Stimulated activated CD4-positive, alpha-beta T cell treated with anti-CD3 and anti-CD28 coated beads, Interleukin-2, amount 100 ng/mL, for 4 hours (primary cell): ENCODE measurements at regions not wholly inside any gene's neighbourhood (a gene's known extent, or its start where the extent isn't known, plus 50 kb on each side); places are given as distances from the start of the nearest gene placed in this dataset.
"Not testable (repeated sequence)": the region's sequence is repeated elsewhere in the genome, so short reads cannot be mapped to it uniquely, and the experiment has no call there.

Experiments used
- DNase-seq: peaks from one replicate; pipeline ENCODE4 v3.0.0-alpha.2; 2020; ENCODE audit warnings: low read depth

DNA sequence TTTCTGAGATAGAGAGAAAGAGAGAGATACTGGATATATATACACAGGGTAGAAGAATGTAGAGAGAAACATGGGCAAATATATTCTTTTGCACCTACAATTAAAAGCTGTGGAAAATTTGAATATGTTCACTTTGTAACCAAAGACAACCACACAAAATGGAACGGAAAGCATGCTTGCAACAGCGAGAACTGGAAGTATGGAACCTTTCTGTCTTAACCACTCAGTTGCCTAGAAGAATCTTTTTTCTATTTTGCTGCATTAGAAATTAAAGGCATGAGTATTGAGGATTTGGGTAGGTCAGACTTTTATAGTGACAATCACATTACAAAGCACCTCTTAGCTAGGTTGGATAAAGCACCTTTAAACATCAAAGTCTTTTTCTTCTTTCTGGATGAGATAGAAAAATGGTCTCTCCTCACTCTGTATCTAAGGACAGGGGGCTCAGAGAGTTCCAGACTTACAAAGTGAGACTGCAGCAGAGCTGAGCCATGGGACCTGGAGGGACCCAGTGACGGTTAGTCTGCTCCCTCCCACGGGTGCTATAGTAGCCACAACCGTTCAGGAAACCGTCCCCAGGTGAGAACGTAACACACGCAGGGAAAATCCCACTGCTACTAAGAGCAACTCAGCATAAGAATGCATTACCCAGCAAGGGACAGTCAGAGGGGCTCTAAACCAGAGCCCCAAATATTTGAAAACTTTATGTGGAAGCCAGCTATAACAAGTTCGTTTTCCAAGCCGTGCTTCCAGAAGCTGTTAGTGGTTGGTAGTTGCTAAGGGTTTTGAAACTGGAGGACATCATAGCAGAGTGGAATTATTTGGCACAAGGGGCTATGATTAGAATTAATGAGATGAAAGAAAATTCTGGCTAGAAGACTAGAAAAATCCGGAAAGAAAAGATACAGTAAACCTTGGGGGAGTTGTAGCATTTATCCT lies 97.1 kb downstream of the DAD1 start:
- peak; percentile 32 for DNase-seq

DNA sequence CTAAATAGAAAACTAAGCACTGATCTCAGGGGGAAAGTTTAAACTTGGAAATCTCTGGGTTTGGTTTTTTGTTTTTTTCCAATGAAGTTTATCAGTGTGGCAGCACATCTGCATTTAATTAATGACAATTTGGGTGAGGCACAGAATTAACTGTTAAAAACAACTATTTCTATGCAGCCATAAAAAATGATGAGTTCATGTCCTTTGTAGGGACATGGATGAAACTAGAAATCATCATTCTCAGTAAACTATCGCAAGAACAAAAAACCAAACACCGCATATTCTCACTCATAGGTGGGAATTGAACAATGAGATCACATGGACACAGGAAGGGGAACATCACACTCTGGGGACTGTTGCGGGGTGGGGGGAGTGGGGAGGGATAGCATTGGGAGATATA lies 98.0 kb downstream of the DAD1 start:
- not testable (repeated sequence) for DNase-seq

DNA sequence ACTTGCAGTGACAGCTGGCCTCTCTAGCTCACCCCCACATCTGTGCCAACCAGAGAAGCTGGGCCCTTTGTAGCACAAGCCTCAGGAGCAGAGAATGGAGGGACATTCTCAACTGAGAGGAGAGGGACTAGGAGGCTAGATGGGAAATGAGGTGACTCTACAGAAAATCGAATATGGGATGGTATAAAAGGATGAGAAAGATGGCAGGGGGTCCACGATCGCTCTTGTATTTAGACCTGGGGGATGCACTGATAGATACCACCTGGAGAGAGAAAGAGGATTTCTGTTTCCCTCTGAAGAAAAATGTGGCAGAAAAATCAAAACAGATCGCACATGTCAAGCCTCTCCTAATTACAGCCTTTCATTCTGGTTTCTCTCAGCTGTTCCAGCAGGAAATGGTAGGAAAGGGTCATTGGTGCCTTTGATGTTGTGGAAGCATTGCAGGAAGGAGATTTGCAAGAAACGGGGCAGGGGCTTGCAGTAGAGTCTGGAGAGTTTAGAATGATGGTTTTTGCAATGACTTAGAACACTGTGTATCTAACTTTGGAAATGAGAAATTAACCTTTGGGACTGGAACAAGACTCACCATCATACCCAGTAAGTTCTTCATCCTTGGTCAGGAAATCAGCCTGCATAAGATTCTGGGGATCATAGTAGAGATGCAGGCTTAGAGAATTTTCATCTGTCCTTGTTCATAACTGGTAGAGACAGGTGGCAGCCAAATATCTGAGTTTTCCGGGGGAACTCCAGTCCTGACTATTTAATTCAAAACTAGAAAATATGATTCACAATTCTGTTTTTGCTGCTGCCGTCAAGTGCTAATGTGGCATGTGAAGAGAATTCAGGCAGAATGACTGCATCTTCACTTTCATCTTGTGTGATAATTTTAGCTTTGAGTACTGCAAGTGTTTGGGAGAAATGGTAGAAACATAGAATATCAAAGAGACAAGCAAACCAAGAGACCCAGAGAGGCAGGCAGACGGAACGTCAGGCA lies 98.8 kb downstream of the DAD1 start:
- no peak for DNase-seq

DNA sequence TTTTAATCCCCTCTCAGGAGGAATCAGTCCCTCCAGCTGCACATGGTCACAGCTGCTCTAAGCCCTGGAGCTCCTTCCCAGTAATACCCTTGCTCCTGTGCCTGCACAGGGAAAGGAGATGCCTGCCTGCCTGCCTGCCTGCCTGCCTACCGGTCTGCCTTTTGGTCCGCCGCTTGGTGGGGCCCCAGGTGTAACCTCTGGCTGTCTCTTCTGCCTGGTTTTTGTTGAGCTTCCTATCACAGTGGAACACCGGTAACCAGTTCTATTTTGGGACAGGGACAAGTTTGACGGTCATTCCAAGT lies 99.8 kb downstream of the DAD1 start:
- DNase-seq, result no peak

DNA sequence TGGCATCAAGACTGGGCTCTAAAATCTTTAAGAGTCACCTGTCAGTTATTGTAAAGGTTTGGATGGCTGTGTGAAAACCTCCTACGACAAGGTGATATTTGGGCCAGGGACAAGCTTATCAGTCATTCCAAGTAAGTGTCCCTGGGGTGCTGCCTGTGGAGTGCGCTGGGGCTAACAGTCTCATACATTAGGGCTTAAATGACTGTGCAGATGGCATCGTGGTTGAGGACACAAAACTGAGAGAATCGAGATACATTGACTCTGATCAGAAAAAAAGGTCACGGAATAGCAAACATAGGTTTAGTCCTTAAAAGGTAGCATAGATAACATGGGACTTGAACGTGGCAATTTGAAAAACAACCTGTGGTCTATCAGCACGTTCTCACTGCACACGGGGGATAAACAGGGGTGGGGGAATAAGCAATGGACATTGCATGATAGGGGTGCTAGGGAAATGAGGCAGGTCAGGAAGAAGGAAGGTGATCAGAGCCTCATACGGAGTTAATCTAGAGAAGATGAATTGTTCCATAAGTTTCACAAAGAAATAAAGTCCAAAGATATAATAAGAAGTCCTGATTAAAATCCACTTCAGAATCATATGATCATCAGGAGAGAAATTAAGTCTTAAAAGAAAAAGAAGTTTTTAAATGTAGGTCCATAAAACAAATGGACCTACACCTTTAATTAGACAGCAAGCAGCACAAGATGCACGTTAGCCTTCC lies 100.3 kb downstream of the DAD1 start:
- no peak for DNase-seq

DNA sequence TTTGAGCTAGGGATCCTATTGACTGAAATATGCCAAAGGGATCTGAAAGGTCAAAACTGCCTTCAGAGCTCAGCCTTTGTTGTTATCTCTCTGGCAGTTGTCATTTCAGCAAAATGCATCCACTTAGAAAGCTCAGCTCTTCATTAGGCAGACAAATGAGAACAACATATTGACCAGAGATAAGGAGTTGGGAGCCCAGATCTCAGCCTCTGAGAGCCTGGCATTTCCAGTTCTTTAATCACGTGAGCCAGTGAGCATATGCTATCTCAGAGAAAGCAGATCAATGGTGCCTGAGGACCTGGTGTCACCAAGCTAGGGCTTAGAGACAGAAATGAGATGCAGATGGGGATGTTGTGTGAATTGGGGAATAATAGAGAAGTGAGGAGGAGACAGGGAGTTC lies 101.1 kb downstream of the DAD1 start:
- no peak for DNase-seq

DNA sequence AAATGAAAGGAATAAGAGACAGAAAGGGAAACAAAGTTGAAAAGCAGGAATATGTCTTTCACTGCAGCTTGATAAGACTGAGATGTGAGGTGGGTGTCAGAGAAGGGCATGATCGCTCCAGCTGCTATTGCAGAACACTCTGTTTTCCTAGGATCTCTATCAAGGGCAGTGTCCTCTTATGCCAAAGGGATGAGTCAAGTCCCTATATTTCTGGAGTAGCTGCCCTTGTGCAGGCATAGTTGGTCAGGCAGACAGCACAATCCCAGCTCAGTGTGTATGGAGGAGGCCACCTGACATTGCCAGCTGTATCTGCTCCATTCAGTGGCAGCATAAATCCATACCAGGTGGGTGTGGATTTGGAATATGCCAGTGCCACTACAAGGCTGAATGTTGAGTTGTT lies 101.6 kb downstream of the DAD1 start:
- no peak for DNase-seq

DNA sequence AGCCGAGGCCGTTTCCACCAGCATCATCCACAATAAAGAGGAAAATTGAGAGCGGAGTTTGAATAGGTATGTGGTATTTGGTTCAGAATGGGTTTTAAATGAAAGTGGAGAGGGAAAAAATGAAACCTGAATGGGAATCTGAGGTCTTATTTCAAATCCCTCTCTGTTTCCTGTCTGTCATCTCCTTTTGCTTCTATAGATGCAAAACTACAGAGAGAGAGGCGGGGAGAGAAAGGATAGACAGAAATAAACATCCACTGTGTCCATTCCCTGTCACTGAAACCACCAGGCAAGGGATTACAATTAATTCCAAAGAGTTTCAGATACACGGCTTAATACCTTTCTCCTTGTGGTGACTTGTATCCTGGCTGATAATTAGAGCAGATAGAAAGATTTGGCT lies 102.3 kb downstream of the DAD1 start:
- DNase-seq, result no peak

DNA sequence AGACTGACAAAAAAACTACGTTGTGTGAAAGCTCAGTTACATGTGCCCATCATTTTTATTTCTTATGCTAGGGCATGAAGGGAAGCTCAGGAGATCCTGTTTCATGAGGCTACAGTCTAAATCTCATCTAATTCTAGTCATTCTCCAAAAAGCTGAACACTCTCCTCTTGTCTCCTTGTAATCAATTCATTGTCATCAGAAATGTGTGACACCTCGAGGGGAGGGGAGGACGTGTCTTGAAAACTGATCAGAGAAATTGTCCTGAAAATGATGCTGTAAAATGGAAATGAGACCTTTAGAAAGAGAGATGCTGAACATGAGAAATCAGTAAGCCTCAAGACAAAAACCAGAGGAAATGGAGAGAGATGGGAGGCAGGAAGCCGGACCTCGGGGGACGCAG lies 103.4 kb downstream of the DAD1 start:
- no peak for DNase-seq

DNA sequence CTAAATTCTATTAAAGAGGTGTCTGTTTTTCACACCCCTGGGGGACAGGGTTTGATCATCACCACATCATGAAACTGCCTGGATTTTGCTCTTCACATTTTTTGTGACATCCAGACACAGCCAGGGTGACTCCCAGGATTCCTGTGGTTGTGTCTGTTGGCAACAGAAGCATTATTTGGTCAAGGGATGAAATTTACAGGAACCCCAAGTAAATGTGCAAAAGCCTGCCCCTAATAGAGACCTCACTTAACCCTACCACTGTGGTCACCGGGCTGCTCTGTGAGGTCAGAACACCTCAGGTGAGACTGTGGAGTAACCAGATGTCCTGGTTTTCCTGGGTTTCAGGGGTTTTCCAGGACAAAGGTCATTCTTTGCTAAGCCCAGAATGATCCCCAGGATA lies 103.8 kb downstream of the DAD1 start:
- DNase-seq, result no peak

DNA sequence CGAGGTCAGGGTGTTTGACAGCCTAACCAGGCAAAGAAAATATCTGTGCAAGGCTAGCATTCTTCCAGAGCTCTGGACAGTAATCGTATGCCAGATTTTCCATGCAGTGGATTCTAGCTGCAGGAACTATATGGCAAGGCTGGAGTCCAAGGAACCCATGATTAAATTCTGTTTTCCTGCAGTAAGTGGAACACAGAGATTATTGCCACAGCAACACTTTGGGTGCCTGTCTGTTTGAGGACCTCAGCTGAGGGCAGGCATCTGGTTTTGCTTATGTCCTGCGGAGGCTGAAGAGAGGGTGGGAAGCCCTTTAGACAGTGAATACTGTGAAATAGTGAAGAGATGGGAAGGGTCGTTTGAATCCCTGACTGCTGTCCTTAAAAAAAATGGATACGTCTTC lies 104.4 kb downstream of the DAD1 start:
- DNase-seq, result no peak

DNA sequence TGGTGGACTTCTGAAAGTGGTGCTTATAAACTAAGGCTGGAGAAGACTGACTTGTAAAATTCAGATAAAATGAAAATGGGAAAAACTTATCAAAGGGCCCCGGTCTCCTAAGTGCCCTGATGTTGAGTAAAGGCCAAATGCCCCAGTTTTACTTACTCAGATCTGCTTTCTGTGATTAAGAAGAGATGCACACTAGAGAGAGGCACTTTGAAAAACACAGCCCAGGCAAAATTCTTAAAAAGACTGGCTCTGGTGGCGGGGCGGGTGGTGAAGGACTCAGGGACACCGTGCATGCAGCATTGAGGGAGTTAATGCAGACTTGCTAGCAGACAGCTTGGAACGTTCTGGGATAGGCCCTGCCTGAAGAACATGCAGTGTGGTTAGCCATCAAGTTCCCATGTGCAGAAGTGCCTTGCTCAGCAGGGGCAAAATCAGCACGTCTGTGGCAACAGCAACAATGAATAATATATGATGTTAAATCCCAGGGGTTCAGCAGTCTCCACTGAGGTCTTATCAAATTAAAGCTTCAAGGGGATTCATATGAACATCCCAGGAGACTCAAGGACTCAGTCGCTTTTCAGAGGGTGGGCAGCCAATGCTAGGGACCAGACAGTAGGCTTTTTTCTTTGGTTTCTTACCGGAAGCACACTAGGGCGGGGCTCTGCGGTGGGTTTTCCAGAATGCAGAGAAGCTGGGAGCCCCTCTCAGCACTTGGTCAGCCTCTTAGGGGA lies 105.0 kb downstream of the DAD1 start:
- DNase-seq, result no peak

DNA sequence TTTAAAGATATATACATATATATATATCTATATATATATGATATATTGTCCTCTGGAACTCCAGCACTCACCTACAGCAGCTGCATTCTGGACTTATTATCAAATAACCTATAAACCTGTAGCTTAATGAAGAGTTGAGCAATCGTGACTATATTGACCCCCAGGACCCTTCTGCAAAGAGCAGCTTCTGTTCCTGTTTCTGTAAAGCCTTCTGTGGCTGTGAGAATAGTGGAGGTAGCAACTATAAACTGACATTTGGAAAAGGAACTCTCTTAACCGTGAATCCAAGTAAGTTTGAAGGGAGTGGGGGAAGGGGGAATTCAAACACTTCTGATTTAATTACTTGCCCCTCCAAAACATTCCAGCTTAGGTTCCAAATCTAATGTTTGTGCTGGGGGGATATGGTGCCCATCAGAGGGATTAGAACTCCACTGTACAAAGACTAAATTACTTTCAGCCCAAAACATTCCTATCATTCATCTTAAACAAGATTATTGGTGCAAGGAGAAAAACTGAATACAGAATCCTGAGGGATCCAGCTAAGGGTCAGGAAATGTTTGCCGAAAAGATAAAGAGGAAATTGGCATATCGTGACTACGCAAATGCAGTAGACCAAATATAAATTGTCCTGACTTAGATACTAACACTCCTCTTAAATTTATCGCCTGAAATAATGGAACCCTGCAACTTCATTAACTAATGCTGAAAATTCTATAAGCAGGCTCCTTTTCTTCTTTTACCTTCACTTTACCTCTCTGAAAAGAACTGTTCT lies 106.1 kb downstream of the DAD1 start:
- no peak for DNase-seq

DNA sequence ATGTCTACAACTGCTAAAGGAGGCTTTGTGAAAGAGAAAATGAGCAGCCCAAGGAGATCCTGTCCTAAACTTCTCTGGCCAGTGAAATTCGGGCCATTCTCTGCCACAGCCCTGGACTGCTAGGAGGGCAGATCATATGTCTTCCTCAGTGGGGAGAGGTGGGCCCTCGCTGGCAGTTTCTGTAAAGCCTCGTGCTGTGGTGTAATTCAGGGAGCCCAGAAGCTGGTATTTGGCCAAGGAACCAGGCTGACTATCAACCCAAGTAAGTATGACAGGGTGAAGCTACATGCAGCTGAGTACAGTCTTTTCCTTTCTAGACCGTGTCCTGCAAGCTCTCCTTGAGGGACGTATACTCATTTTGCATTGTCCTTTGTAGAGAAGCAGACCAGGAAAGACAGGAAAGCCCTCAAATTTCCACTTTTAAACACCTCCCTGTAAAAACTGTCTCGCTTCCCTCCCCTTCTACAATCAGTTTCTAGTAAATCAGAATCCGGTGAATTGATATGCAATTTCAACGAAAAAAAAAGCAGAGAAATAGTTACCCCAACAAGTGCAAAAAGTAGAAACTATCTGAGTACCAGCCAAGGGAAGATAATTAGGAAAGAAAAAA lies 106.8 kb downstream of the DAD1 start:
- DNase-seq, result no peak

DNA sequence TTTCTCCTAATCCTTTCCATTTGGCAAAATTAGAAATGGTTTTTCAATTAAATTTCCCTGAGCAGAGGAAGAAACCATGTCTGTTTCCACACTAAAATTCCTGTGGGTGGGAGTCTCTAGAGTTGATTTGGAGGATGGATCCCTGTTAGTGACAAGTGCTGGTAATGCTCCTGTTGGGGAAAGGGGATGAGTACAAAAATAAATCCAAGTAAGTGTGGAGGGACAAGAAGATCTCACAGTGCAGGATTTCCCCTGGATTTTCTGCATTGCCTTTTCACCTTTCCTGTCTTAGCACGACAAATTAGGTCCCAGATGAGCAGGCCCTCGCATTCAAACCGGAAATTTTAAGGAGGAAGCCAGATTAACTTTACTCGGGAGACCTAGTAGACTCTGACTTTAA lies 107.5 kb downstream of the DAD1 start:
- no peak for DNase-seq

DNA sequence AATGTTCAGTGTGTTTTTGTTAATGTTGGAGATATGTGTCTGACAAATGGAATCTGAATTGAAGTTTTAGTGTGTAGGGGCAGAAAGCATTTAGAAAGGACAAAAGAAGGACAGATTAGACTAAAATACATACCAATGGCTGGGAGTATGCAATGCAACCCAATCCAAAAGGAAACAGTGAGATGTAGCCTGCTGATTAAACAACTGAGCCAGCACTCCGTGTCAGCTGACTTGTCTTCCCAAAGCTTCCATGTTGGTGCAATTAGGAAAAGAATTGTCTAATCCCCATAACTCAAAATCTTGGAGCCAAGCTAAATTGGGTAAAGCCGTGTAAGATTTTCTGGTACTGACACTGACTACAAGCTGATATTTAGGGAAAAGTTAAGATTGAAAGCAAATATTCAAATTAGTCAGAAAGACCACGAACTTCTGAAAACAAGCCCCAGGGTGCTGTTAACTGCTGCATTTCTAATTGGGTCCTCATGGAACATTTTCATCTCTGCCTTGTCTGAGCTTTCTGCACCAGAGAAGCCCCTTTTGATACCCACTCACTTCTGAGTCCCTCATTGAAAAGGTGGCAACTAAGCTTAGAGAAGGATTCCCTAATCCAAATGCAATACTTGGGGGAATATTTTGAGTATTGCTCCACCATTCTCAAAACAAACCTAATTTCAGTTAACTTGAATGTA lies 109.1 kb downstream of the DAD1 start:
- no peak for DNase-seq

DNA sequence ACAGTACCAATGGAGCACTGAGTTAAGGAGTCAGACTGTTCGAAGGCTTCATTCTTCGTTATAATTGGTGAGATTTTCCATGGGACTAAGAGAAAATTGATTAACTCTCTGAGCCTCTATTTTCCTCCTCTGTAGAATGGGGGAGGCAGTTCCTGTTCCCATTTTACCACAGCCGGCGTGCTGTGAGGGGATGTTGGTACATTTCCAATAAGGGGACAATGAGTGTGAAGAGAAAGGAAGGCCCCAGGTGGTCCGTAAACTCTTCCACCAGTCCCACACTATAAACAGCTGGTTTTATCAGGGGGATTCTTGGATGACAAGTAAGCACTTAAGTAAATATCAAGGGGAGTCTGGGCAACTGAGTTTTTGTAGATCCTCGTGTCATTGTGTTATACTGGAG lies 109.9 kb downstream of the DAD1 start:
- DNase-seq, result no peak

DNA sequence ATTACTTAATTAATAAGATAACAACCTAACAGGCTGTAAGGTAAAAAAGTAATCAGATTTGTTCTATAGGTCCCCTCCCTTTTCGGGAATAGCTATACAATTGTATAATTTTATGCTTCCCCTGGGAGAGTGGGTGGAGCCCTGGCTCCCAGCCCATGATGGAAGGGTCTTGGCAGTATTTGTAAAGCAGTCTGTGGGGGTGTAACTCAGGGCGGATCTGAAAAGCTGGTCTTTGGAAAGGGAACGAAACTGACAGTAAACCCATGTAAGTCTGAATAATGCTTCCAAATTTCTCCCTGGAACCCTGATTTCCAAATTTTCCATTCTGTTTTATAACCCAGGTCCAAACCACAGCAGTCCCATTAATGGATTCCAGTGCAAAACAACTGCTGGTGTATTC lies 110.4 kb downstream of the DAD1 start:
- no peak for DNase-seq

DNA sequence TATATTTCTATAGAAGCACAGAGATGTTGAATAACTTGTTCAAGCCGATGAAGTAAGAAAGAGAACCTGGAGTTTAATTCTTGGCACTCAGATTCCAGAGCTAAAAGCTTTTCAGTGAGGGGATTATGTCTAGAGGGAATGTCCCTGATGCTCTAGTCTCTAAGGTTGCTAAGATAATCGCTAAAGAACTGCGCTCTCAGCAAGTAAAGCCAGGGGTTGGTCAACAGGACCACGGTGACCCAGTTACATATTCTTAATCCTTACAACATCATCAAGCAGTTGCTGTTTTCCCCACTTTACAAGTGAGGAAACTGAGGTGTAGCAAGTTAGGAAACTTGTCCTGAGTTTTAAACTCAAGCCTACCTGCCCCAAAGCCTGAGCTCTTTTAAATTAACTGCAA lies 110.8 kb downstream of the DAD1 start:
- no peak for DNase-seq
